Type B pancreatic cell (in vitro differentiated cells): ENCODE measurements at regions not wholly inside any gene's neighbourhood (a gene's known extent, or its start where the extent isn't known, plus 50 kb on each side); places are given as distances from the start of the nearest gene placed in this dataset.

Experiments used
- DNase-seq: peaks from one replicate; pipeline ENCODE4 v3.0.0; 2021; ENCODE audit warnings: mixed read lengths; ENCODE audit not compliant: unreplicated experiment; ENCODE audit errors: extremely low spot score
- H3K27ac Mint-ChIP-seq: 2 replicates; pipeline ENCODE4 v1.8.0; 2021; ENCODE audit warnings: mild to moderate bottlenecking, mixed read lengths
- H3K27me3 Mint-ChIP-seq: 2 replicates; pipeline ENCODE4 v1.8.0; 2021; ENCODE audit warnings: mixed read lengths
- H3K36me3 Mint-ChIP-seq: 2 replicates; pipeline ENCODE4 v1.8.0; 2021; ENCODE audit warnings: mixed read lengths
- H3K4me1 Mint-ChIP-seq: one replicate; pipeline ENCODE4 v1.8.0; 2021; ENCODE audit warnings: mixed read lengths; ENCODE audit not compliant: unreplicated experiment
- H3K4me3 Mint-ChIP-seq: 2 replicates; pipeline ENCODE4 v1.8.0; 2021; ENCODE audit warnings: mild to moderate bottlenecking, mixed read lengths
- H3K9me3 Mint-ChIP-seq: 2 replicates; pipeline ENCODE4 v1.8.0; 2021; ENCODE audit warnings: mixed read lengths
- TF ChIP-seq, protein P1 (sequence below): fragments of 200-600 bp; sonication (generic); conservative IDR thresholded peaks from 2 replicates; pipeline ENCODE4 v1.5.0; 2021; ENCODE audit warnings: antibody characterized with exemption, mild to moderate bottlenecking

DNA sequence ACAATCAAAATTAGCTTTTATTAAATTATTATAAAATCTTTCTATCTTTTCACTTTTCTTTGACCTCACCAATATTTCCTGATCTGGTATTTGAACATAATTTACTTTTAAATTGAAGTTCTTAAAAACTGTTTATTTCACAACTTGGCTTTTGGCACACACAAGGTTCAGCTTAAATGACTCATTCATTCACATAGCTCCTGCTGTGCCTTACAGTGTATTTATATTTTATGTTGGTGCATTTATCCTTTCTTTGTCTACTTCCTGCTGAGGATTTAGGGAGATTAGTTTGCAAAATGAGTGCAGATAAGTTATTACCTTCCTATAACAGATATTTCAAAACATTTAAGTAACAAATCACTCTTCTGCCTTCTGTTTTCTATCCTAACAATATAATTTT, 430.6 kb downstream of the DTHD1 start:
- TF ChIP-seq, protein P1, sequence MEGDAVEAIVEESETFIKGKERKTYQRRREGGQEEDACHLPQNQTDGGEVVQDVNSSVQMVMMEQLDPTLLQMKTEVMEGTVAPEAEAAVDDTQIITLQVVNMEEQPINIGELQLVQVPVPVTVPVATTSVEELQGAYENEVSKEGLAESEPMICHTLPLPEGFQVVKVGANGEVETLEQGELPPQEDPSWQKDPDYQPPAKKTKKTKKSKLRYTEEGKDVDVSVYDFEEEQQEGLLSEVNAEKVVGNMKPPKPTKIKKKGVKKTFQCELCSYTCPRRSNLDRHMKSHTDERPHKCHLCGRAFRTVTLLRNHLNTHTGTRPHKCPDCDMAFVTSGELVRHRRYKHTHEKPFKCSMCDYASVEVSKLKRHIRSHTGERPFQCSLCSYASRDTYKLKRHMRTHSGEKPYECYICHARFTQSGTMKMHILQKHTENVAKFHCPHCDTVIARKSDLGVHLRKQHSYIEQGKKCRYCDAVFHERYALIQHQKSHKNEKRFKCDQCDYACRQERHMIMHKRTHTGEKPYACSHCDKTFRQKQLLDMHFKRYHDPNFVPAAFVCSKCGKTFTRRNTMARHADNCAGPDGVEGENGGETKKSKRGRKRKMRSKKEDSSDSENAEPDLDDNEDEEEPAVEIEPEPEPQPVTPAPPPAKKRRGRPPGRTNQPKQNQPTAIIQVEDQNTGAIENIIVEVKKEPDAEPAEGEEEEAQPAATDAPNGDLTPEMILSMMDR: no peak
- H3K4me1 Mint-ChIP-seq: no peaks in the 10 kb centered on the region
- no peak for DNase-seq
- no peak overlapping the region for H3K4me3 Mint-ChIP-seq
- H3K27me3 Mint-ChIP-seq: no peaks in the 10 kb centered on the region
- no peak overlapping the region for H3K27ac Mint-ChIP-seq
- H3K9me3 Mint-ChIP-seq: no peaks in the 10 kb centered on the region
- no peaks in the 10 kb centered on the region for H3K36me3 Mint-ChIP-seq

DNA sequence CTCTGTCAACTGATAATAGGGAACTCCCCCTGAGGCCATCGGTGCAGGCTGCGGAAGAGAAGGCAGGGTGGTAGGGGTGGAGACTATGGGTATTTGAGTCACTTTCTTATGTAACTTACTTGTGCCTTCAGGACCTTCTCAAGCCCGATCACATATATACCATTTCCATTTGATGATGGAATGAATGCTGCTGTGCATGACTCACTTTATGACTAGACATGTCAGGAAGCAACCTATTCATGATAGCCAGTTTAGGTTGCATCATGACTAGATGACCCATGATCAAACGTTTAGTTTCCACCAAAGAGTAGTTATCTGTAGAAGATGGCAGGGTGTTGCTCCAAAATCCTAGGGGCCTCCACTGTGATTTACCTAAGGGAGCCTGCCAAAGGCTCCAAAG, 435.5 kb downstream of the DTHD1 start:
- Mint-ChIP-seq H3K27me3 (no peaks in the 10 kb centered on the region), H3K36me3 (no peaks in the 10 kb centered on the region), H3K4me3 (no peak overlapping the region), H3K9me3 (no peaks in the 10 kb centered on the region), H3K4me1 (no peaks in the 10 kb centered on the region), H3K27ac (no peak overlapping the region)
- TF ChIP-seq, protein P1: no peak
- DNase-seq: no peak

DNA sequence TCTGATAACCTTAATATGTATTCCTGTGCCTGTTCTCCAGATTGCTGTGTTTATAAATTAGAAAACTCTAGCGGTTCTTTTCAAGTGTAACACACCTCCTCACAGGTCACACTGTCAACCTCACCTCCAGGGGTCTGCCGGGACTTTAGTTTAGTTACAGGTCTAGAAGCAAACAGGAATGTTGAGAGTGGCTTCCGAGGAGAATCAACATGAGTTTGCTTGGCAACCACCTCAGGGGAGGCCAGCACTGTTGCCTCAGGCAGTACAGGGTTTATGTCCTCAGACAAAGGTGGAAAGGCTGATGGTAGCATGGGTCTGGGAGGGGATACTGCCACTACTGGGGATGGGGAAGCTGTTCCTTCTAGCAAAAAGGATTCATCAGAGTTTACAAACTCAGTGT, 438.0 kb downstream of the DTHD1 start:
- H3K27me3 Mint-ChIP-seq: no peaks in the 10 kb centered on the region
- DNase-seq: no peak
- no peaks in the 10 kb centered on the region for H3K36me3 Mint-ChIP-seq
- TF ChIP-seq, protein P1: no peak
- H3K4me1 Mint-ChIP-seq: no peaks in the 10 kb centered on the region
- H3K9me3 Mint-ChIP-seq: no peaks in the 10 kb centered on the region
- no peak overlapping the region for H3K27ac Mint-ChIP-seq
- no peak overlapping the region for H3K4me3 Mint-ChIP-seq

DNA sequence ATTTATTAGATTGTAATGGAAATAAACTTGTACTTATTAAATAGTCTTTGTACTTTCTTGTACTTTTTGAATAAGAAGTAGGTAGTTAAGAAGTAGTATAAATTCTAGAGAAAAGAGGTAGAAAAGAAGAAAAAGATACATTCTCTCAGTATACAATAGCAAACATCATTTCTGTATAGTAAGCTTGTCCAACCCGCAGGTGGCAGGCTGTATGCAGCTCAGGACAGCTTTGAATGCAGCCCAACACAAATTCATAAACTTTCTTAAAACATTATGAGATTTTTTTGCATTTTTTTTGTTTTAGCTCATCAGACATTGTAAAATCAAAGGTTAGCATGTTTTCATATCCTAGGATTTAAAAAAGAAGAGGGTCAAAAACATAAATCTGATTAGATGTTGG, 441.6 kb downstream of the DTHD1 start:
- Mint-ChIP-seq H3K36me3 (no peaks in the 10 kb centered on the region), H3K4me1 (no peaks in the 10 kb centered on the region), H3K4me3 (no peak overlapping the region), H3K27ac (no peak overlapping the region), H3K9me3 (no peaks in the 10 kb centered on the region), H3K27me3 (no peaks in the 10 kb centered on the region)
- TF ChIP-seq, protein P1: no peak
- no peak for DNase-seq

DNA sequence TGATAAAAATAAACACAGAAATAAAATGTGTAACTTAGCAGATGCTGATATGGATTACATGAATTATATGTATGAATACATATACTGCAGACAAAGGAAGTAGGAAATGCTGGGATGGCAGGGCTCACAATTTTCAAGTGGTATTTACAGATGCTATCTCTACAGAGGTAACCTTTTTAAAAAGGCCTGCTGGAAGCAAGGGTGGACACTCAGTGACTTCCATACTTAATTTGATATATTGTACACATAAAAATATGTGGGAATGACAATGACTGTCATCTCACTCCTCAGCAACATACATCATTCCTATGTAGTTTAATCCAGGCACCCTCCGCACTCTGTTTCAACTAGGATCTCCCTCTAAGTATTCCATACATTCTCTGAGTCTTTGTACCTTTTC, 452.9 kb downstream of the DTHD1 start:
- H3K27me3 Mint-ChIP-seq: no peaks in the 10 kb centered on the region

DNA sequence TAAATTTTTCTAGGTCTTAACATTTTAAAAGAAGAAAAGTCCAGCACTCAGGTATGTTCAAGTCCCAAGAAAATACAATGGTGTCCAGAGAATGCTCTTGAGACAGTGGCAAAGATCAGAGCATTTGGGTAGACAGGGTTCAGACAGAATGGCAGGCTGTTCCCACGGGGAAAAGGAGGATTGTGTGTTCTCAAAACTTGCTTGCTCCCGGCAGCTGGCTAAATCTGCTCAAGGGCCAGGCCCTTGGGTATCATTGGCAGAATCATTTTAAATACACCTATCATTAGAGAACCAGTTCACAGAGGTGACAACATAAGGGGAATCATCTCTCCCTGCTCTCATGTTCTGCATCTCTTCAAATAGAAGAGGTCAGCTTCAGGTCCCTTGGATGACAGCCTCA, 456.3 kb downstream of the DTHD1 start:
- Mint-ChIP-seq H3K4me3 (no peak overlapping the region), H3K27me3 (no peaks in the 10 kb centered on the region), H3K4me1 (no peaks in the 10 kb centered on the region), H3K27ac (no peak overlapping the region), H3K36me3 (no peaks in the 10 kb centered on the region), H3K9me3 (no peaks in the 10 kb centered on the region)
- TF ChIP-seq, protein P1: no peak
- DNase-seq: no peak

More for the DNA sequence above, 452.9 kb downstream of the DTHD1 start:
- Mint-ChIP-seq H3K4me3 (no peak overlapping the region), H3K36me3 (no peaks in the 10 kb centered on the region), H3K27ac (no peak overlapping the region), H3K4me1 (no peaks in the 10 kb centered on the region), H3K9me3 (peaks cover 5% of the 10 kb centered on the region)
- no peak for DNase-seq
- TF ChIP-seq, protein P1: no peak
